Posterior vena cava (tissue), 2 donors: ENCODE measurements at regions not wholly inside any gene's neighbourhood (a gene's known extent, or its start where the extent isn't known, plus 50 kb on each side); places are given as distances from the start of the nearest gene placed in this dataset.

Experiments used
- DNase-seq: peaks from one replicate; pipeline ENCODE4 v3.0.0-alpha.2; 2020; ENCODE audit warnings: low spot score
- intact Hi-C, 2 donors: fragments of 100-400 bp; cut with DNase I; formaldehyde crosslinking; loops; one replicate each; pipeline versions ENCODE4 v1.14.1 to v1.14.2; 2022 to 2023
- donor health status: DM: yes; HTN: yes; CAD: no.
- donor health status: DM: yes; HTN: yes; CAD: no.

DNA sequence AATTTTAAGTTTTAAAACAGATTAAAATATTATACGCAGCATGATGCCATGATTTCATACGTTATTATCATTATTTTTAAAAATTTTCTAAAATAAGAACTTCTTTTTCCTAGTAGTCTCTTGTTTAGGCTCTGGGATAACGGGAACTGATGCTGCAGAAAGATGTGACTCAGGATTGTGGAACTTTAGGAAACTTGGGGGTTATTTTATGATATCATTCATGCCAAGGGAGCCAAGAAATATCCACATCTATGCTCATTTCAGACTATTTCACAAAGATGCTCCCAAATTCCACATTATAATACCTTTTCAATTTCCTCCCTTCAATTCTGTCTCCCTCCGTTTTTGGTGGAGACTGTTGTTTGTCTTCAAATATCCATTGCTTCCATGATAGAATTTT, 236.4 kb downstream of the HS3ST3A1 start:
- no peak for DNase-seq
- intact Hi-C loops: no loop called here

DNA sequence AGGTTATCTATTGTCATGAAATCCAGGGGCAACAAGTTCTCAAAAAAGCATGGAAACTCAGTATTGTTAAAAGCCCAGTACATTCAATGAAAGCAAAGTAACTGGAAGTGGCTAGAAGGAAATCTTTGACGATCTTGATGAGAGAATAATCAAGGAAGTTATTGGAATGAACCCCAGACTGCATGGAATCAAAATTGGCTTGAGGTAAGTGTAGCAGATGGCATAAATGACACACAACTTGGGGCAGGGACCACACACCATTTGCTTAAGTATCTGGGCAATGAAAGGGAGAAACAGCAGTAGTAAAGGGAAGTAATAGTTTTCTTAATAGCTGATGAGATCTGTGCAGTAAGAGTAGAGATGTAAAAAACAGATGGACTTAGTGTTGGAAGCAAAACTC, 238.0 kb downstream of the HS3ST3A1 start:
- intact Hi-C loops: no loop called here
- no peak for DNase-seq

DNA sequence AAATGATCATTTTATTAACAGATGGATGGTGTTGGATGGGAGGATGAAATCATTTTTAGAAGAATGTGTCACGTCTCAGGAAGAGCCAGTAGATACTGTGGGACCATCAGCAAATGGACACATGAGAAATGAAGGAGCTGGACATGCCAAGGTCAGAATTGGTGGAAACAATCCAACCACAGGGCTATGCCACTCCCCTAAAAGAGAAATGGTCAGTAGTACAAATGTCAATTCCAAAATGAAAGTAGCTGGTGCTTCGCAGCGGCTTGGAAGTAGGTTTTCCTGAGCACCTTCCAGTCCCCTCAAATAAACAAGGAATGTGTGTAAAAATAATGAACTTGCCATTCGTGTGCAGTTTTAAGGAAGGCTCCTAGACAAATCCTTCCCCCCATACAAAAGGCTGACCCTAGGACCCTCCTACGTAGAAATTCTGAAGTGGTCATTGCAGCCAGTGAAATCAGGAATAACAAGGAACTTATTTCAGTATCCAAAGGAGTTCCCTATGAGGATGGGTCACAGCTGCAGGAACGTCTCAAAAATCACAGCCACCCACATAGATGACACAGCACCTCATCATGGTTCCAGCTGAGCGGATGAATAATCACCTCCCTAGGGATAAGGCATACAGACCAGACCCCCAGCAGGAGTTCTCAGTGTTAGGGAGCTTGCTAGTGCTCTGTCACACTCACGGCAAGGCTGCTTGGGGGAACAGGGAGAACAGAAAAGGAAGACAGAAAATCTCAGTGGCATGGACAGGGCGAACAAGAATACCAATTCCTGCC, 239.2 kb downstream of the HS3ST3A1 start:
- DNase-seq: no peak
- intact Hi-C loops: no loop called here

DNA sequence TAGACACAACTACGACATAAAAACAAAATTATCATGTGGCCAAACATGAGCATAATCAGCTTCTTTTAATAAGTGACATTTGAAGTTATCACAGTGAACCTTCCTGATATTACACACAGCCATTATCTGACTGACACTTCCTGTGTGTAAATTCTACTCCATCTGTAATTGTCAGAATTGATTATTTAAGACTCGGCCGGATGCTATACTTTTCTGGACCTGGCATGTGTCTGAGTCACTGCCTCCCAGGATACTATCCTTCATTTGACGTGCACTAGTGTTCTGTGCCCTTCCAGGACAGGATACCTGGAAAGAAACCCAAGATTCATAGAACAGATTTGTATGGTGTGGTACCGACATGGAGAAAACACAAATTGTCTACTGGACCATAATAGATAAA, 242.0 kb downstream of the HS3ST3A1 start:
- no peak for DNase-seq
- intact Hi-C loops: no loop called here

DNA sequence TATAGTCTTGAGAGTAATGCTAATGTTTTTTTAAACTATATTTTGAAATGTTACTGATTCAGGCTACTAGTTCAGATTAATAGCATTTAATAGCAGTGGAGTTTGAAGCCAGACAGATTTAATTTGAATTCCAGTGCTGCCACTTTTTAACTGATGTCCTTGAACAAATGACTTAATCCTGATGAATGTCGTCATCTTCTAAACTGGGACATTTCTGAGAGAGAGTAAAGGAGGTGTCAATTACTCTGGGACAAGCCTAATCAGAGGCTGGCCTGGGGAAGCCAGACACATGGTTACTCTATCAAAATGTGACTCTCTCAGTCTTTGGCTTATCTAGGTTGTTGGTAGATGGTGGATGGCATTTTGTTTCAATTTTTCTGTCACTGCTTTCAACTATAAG, 246.7 kb downstream of the HS3ST3A1 start:
- no peak for DNase-seq
- intact Hi-C loops: no loop called here

DNA sequence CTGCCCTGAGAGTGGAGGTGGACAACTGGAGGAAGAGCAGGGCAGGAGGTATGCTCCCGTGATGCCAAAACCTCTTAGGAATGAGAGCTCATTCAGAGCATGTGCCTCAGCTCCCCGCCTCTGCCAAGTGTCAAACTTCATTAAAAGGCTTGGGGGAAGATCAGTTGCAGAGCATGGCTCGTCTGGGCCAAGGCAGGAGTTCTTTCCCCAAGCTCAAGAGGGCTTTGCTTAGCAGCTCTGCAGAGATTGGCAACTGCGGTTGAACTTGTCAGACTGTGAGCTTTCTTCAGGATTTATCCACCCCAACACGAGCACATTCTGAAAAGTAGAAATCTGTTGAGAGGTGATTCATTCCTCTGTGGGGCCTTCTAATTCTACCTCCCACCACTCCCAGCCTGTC, 248.1 kb downstream of the HS3ST3A1 start:
- no peak for DNase-seq

DNA sequence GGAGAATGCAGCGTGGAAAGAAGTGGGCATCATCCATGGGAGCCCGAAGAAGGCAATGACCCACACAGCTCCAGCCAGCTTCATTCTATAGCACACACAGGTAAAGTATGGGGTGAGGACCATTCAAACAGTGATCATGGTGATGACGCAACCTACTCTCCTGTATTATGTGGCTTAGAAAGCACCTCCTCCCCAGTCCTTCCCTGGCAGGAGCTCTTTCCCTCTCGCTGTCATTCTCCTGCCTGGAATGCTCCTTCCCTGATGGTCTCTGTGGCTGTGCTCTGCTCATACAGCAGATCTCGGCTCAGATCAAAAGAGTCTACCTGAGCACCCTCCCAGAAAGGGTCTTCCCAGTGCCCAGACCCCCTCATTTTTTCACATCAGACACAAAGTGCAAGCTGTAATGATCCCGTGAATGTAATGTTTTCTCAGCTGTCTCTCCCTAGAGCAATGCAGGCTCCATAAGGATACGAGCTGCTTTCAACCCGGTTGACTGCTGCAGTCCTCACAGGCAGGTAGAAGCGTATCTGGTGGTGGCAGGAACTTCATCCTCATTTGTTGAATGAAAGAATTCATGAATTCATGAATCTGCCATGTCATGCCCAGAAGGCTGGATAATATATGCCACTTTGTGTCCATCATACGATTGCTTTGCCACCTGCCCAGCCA, 248.8 kb downstream of the HS3ST3A1 start:
- intact Hi-C loops: no loop called here
- DNase-seq: no peak

More for the DNA sequence above, 248.1 kb downstream of the HS3ST3A1 start:
- intact Hi-C loops: no loop called here

DNA sequence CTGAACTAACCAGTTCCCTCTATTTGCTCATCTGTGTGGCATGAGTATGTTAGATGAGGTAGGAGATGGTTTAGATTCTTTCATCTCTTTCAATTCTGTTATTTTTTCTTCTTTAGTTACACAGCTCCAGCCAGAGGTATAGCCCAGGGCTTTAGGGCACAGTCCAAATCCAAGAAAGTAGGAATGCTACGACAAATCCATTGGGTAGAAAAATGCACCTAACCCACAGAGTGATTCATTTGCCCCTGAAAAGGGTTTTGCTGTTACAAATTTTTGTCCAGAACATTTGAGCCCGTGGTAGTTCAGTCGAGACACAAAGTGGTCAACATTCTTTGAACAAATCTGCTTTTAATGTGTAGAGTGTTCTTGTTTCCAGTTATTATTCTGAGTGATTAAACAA, 250.7 kb downstream of the HS3ST3A1 start:
- no peak for DNase-seq
- intact Hi-C loops: no loop called here

DNA sequence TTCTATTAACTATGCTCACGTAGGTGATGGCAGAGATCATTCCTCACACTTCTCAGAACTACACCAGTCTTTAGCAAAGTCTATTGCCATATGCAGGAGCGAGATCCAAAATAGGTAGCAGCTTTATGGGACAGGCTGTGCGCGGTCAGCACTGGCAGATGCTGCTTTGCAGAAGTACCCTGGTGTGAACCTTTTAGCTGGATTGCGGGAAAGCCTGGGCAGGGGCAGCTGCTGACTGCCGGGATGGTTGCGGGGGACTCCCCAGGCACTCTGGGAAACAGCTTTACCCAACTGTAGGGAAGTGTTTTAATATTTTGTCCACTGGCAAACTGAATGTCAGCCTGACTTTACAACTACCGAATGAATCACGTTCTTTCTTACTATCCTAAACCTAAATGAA, 251.3 kb downstream of the HS3ST3A1 start:
- intact Hi-C loops: no loop called here
- no peak for DNase-seq

DNA sequence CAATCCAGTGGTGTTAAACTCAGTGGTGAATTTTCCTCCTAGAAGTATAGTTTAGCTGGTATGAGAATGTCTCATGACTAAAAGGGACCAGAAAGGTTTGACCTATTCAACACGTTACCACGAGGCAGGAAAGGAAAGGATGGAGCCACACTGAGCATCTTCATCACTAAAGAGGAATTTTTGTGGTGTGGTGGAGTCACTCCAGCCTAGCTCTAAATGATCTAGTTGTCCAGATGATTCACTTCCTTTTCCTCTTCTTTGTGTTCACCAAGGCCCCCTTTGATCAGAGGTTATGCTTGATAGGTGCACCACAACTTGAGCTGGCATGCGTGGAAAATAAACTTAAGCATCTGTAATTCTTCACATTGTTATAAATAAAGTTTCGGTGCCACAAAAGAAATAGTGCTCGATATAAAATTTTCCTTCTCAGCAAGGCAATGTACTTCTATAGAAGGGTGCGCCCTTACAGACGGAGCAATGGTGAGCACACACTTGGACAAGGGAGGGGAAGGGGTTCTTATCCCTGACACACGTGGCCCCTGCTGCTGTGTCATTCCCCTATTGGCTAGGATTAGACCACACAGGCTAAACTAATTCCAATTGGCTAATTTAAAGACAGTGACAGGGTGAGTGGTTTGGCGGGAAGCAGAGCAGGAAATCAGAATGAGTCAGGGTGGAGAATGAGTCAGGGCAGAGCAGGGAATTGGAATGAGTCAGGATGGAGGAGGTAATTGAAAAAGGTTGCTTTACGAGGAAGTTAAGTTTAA, 254.6 kb downstream of the HS3ST3A1 start:
- no peak for DNase-seq
- intact Hi-C loops: no loop called here

DNA sequence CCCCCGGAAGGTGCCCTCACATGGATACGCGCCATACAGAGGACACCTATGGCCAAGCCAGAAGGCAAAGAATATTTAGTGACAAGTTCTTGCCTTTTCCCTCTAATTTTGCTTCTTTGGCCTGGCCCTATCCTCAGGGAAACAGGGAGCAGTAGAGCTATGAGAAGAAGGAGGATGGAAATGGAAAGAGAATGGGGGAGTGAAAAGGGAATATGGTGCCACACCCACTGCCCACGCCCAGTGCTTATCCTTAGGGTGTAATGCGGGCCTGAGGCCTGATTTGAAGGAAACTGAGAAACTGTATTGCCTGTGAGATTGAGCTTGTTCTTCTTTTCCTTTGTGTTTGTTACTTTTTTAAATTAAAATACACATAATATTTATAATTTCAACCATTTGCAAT, 255.1 kb downstream of the HS3ST3A1 start:
- no peak for DNase-seq
- intact Hi-C loops: no loop called here

DNA sequence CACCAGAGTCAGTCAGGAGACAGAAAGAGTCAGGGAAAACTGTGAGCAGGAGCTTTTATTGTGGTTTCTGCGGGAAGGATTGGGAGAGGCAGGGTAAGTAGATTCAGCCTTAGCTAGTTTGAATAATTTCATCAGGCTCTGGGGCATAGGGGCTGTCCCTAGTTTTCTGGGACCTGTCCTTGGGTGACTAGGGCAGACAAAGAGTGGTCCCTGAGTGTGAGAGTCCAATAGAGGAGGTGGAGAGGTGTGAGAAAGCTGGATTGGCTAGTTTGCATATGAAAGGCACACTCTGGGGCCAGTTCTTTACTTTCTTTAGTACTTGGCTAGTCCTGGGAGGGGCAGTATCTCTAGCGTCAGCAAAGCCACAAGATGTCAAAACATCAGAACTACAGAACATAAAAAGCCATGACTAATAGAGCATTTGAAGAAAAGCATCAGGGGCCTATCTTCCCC, 255.6 kb downstream of the HS3ST3A1 start:
- intact Hi-C loops: no loop called here
- no peak for DNase-seq

DNA sequence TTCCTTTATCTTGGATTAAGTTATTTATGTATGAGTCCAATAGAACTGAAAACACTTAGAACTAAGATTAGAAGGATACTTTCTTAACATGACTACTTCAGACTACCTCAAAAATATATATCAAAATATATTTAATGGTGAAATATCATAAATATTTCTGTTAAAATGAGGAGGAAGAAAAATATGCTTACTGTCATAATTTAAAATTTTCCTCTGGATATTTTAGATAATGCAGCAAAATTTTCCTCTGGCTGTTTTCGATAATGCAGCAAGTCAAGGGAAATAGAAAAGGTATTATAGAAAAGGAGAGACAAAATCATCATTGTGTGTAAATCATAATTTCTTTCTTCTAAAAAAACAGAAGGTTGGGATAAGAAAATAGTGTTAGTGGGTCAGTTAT, 263.3 kb downstream of the HS3ST3A1 start:
- intact Hi-C loops: no loop called here
- DNase-seq: no peak

DNA sequence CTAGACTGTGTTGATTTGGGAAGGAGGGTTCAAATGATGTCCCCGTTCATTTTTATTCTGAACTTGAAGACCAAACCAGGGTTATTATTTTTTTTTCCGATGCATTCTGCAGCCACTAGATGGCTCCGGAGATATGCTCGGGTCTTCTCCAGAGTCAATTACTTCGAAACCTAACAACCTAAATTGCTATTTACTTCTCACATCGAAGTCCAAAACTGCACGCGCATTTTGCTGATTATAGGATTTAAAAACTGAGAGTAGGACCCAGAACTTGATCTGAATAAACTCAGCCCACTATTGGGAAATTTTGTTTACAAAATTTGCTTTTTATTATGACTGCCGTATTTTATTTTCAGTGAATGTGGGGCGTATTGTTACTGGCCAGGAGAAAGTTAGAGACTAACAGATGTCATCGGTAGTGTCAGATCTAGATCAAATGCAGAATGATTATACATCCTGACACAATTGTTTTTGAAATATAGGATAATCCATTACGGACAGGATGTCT, 263.8 kb downstream of the HS3ST3A1 start:
- intact Hi-C loops: no loop called here
- no peak for DNase-seq

DNA sequence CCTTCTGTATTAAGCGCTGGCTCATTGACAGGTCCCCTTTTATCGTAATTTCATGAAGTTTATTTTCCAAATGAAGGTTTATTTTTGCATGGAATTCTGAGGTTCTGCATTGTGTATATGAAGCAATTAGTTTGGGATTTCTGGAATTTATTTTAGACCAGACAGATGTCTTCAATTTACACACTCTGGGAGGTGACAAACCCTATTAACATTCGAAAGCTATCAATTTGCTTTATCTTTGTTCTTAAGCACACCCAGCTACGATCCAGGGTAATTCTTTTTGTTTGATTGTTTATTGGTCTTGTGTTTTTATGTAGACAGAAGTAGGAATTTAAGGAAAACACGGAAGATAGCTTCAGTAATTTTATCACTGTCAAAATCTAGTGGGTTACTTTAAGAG, 264.6 kb downstream of the HS3ST3A1 start:
- no peak for DNase-seq
- intact Hi-C loops: no loop called here

DNA sequence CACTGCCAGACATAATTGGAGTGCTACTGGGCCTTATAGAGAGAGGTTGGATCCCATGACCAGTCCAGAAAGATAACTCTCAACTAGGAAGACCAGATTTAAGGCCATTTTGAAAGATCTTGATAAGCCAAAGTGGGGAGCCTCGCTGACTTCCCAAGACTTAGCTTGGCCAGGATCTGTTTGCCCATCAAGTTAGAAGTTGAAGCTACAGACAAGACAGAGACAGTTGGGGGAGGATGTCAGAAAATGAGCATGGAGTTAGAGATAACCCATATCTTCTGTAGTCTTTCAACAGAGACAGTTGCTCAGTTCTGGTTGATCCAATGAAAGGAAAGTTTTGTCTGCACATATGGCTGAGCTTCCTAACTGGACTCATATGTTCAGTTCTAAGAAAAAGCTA, 267.4 kb downstream of the HS3ST3A1 start:
- DNase-seq: no peak
- intact Hi-C loops: no loop called here

DNA sequence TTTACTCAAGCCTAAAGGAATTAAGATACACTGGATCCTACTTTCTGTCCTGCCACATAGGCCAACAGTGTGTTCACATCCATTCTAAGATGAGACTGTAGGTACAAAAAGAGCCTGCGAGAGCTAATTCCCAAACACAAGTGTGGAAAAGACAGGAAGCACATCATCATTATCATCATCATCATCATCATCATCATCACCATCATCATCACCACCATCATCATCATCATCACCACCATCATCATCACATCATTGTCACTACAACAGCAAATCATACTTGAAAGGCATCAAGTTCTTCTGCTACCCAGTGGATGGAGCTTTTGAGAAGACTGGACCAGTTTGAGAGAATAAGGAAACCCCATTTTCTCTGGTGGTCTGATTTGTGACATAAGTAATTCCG, 268.1 kb downstream of the HS3ST3A1 start:
- no peak for DNase-seq
- intact Hi-C loops: no loop called here

DNA sequence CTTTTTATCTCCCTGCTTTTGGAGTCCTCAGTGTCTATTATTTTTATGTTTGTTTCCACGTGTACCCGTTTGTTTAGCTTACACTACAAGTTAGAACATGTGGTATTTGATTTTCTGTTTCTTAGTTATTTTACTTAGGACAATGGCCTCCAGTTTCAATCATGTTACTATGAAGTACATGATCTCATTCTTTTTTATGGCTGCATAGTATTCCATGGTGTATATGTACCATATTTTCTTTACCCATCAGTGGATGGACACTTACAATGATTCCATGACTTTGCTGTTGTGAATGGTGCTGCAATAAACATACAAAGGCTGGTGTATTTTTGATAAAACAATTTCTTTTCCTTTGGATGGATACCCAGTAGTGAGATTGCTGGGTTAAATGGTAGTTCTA, 269.5 kb downstream of the HS3ST3A1 start:
- intact Hi-C loops: no loop called here
- DNase-seq: no peak

DNA sequence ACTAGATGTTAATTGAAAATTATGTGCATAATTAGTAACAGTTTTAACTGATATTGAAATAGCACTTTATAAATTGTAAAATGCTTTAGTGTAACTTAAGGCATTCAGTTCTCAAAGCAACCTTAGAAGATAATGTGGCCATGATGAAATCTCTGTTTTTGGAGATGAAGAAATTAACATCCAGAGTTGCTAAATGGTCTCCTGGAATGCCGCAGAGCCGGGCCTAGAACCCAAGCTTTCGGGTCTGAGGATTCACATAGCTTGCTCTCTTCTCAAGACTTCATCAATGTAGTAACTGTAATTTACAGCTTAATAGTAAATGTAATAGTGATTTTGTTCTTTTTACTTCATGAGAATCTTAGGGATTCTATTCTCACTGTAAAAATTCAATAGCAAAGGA, 272.3 kb downstream of the HS3ST3A1 start:
- DNase-seq: no peak
- intact Hi-C loops: no loop called here

DNA sequence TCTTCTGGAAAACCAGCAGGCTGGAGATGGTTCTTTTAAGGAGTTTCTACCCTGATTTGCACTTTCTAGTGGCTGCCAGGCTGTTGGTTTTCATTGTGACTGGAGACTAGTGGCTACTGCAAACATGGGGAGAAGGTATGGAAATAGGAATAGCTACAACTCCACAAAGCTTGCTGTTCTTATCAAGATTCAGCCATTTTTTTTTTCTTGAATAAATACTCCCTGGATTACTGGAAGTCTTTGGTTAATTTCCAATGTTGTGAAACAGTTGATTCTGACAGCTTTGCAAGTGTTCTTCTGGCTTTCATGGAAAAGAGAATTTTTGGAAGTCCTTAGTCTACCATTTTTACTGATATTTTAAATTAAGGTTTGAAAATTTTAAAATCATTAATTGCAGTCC, 277.7 kb downstream of the HS3ST3A1 start:
- no peak for DNase-seq
- intact Hi-C loops: no loop called here
